PFSK-1 (cell line): ENCODE measurements at regions not wholly inside any gene's neighbourhood (a gene's known extent, or its start where the extent isn't known, plus 50 kb on each side); places are given as distances from the start of the nearest gene placed in this dataset.

Experiments used
- FOXP2 ChIP-seq: optimal IDR thresholded peaks from 2 replicates; pipeline ENCODE3; 2011; ENCODE audit warnings: borderline replicate concordance, control low read depth, inconsistent platforms; ENCODE audit not compliant: insufficient read depth; ENCODE audit errors: extremely low read length, extremely low read depth
- POLR2AphosphoS5 ChIP-seq: IDR thresholded peaks from 2 replicates; pipeline ENCODE4 v1.6.1; 2012; ENCODE audit warnings: low read depth, mild to moderate bottlenecking, control low read depth, low read length, moderate library complexity
- REST ChIP-seq, 2 experiments: IDR thresholded peaks; 2 replicates each; pipeline versions ENCODE4 v1.6.1 to v1.8.0; 2011 to 2012; ENCODE audit warnings: low read depth in 2 of 2, low read length in 2 of 2, control low read depth in 1 of 2, inconsistent platforms in 1 of 2, mild to moderate bottlenecking in 1 of 2, moderate library complexity in 1 of 2; ENCODE audit not compliant: insufficient read depth in 1 of 2
- SIN3A ChIP-seq: IDR thresholded peaks from 2 replicates; pipeline ENCODE4 v1.6.1; 2012; ENCODE audit warnings: mild to moderate bottlenecking, low read length, moderate library complexity, borderline replicate concordance; ENCODE audit not compliant: insufficient read depth
- TAF1 ChIP-seq: IDR thresholded peaks from 2 replicates; pipeline ENCODE4 v1.6.1; 2012; ENCODE audit warnings: low read length, control low read depth, borderline replicate concordance; ENCODE audit not compliant: insufficient read depth

DNA sequence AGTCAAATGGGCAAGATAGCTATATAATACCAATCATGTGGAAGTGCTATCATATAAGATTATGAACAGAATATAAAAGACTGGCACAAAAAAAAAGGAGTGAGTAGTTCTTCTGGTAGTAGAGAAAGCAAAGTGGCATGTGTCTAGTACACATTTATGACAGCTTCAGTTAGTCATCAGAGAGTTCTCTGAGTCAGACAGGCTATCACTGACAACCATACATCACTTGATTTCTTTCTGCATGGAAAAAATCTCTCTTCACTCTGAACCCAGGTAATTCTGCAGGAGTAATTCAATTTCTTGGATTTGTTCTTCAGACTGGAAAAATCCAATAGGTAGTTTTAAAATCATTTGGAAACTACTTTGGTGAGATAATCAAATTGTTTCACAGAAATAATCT lies 286.8 kb upstream of the ANO3 start:
- no peak for TF ChIP-seq POLR2AphosphoS5
- TF ChIP-seq REST (IDR thresholded peaks at IDR 0.05; ENCODE audit: insufficient read depth in 1 of 2, low read depth in 2 of 2, low read length in 2 of 2) = no peak
- TF ChIP-seq SIN3A = no peak
- no peak for TF ChIP-seq FOXP2
- no peak for TF ChIP-seq TAF1

DNA sequence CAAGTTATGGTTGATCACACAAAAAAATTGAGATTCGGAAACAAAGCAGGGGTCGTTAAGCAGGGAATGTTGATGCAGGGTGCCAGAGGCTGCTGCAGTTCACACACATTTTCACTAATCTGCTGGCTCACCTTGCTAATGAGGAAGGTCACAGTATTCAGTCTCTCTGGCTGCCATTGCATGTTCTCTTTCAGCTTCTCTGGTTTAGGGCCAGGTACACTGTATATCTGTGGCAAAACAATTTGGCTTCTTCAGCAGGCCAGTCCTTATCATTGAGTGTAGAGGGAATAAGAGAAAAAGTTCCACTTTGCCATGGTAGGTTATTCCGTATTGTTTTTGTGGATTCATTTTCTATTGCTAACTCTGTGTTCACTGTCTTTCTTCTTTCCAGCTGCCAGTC lies 283.7 kb upstream of the ANO3 start:
- TF ChIP-seq REST (IDR thresholded peaks at IDR 0.05; ENCODE audit: insufficient read depth in 1 of 2, low read depth in 2 of 2, low read length in 2 of 2) (no peak), SIN3A (no peak), POLR2AphosphoS5 (no peak), TAF1 (no peak), FOXP2 (no peak)

DNA sequence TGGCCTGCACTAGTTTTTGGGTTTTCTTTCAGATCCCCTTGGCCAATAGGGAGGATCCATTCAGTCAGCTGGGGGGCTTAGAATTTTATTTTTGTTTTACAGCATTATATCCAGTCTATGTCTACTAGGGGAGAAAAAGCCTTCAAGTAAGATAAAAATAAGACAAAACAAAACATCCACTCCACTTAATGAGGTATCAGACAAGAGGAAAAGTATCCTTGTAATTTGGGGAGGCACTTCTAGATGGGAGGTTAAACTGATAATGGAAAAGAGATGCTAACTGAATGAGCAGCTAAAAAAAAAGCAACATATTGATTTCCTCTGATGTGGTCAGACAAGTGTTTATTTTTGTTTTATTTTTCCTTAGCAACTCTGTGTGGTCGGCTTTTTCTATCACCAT lies 278.0 kb upstream of the ANO3 start:
- no peak for TF ChIP-seq REST (IDR thresholded peaks at IDR 0.05; ENCODE audit: insufficient read depth in 1 of 2, low read depth in 2 of 2, low read length in 2 of 2)
- no peak for TF ChIP-seq POLR2AphosphoS5
- TF ChIP-seq TAF1 = no peak
- TF ChIP-seq SIN3A = no peak
- no peak for TF ChIP-seq FOXP2

GRCh38 chr11:26062660-26063059 lies 269.3 kb upstream of the ANO3 start:
- no peak for TF ChIP-seq REST (IDR thresholded peaks at IDR 0.05; ENCODE audit: insufficient read depth in 1 of 2, low read depth in 2 of 2, low read length in 2 of 2)
- TF ChIP-seq SIN3A = no peak
- TF ChIP-seq TAF1 = no peak
- TF ChIP-seq POLR2AphosphoS5 = no peak
- no peak for TF ChIP-seq FOXP2

GRCh38 chr11:26063915-26064314 lies 268.0 kb upstream of the ANO3 start:
- TF ChIP-seq FOXP2 (no peak), SIN3A (no peak), REST (IDR thresholded peaks at IDR 0.05; ENCODE audit: insufficient read depth in 1 of 2, low read depth in 2 of 2, low read length in 2 of 2) (no peak), TAF1 (no peak), POLR2AphosphoS5 (no peak)
